Activated CD8-positive, alpha-beta memory T cell treated with anti-CD3 and anti-CD28 coated beads for 1 hour (primary cell): ENCODE measurements at regions not wholly inside any gene's neighbourhood (a gene's known extent, or its start where the extent isn't known, plus 50 kb on each side); places are given as distances from the start of the nearest gene placed in this dataset.

Source experiments
- DNase-seq, 2 donors: peaks; one replicate each; pipeline ENCODE4 v3.0.0-alpha.2; 2020; ENCODE audit warnings: low read depth in 1 of 2; ENCODE audit errors: extremely low read depth in 1 of 2

DNA sequence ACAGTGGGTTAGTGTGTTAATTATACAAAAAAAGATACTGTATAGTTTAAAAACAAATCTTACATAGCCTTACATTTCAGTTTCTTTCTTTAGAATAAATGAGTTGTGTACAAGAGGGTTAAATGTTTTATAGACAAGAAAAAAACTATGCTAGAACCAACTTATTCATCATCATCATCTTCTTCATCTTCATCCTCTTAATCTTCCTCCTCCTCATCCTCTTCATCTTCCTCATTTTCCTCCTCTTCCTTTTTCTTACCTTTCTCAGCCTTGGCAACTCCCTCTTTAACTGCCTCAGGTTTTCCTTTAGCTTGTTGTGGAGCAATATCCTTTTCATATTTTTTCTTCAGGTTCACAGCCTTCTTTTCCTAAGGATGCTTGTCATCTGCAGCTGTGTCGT, 53.7 kb downstream of the RPS12 start:
- DNase-seq: no peak

DNA sequence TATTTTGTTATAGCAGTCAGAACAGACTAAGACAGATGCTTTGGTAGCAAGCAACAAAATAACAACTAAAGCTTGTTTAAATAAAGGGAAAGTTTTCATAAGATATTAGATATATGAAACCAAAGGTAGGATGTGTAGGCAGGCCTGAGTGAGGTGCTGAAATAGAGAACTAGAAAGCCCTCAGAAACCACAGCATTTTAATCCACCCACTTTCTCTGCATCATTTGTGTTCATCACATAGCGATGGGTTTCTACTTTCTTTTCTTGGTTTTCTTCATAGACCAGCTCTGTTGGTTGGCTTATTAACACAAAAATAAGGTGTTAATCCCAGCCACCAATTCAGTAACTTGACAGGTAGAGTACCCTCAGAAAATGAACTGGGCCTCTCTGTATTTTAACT, 58.6 kb downstream of the RPS12 start:
- DNase-seq: no peak

DNA sequence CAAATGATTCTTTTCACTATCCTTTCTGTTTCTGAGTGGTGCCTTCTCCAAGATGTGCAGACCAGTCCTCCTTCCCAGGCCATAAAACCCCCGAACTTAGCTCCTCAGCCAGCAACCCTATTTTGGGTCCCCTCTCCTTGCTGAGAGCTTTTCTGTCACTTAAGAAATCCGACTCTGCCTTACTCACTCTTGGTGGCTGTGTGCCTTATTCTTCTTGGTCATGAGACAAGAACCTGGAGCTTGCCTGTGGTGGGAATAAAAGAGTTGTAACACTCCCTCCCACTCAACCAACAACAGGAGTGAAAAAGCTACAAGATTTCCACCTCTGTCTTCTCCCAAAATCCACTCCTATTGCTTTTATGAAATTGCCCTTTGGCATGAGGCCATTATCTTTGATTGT, 62.6 kb downstream of the RPS12 start:
- no peak for DNase-seq

DNA sequence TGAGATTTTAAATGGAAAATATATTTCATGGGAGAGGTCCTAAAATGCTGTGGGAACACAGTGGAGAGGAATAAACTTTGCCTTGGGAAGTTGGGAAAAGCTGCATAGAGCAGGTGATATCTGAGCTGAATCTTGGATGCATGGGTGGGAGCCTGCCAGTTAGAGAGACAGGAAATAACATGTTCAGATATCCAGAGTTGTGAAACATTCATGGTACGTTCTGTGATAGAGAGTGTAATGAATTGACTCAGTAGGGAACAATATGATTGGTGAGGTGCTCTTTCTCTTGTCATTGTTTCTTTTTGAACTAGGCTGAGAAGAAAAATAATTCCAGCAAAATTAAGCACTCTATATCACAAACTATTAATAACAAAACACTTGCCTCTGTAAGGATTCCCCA, 72.8 kb downstream of the RPS12 start:
- DNase-seq: no peak

DNA sequence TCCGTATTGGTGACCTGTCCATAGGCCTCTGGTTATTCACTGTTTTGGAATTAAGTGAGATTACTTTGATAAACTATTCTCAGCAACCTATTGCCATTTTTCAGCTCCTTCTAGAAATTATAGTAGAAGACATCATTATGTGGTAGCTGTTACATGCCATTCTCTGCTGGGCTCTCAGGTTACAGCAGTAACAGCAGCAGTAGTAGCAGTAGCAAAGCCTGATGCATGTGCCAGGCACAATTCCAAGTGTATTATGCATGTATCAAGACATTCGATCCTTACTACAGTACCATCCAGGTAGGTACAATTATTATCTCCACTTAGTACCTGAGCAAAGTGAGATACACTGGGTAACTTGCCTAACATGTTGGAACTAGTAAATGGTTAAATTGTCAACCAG, 74.3 kb downstream of the RPS12 start:
- DNase-seq: no peak

DNA sequence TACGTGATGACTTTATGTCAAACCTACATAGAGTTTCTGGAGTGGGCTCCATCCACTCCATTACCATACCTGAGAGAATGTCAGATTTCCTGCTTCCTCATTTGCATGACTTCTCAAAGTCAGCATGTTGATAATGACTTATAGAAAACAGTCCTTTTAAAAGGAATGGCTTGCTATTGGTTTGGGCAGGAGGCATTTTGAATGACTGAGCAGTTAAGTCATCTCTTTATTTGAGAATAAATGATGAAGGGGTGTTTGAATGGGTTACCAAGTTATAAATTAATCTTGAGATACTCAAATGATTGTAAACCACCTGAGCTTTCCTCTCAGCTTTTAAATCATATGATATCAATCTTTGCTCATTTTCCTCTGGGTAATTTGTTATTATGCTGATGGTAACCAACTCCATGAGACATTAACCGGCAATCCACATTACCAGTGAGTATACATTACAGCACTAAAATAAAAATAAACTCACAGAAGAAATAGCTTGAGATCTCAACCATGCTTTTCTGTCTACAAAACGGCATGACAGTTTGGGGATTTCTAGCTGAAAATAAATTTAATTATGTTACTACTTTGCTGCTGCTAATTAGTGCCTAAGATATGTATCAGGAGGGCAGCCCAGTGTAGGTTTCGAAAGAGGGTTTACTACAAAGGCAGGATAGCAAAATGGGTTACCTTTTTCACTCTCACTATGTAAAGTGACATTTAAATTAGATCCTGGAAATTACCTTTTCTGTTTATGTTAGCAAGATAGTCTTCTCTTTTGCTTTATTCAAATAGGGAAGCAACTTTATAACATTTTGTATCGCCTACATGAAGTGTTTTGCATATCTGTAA, 78.8 kb downstream of the RPS12 start:
- DNase-seq: no peak

DNA sequence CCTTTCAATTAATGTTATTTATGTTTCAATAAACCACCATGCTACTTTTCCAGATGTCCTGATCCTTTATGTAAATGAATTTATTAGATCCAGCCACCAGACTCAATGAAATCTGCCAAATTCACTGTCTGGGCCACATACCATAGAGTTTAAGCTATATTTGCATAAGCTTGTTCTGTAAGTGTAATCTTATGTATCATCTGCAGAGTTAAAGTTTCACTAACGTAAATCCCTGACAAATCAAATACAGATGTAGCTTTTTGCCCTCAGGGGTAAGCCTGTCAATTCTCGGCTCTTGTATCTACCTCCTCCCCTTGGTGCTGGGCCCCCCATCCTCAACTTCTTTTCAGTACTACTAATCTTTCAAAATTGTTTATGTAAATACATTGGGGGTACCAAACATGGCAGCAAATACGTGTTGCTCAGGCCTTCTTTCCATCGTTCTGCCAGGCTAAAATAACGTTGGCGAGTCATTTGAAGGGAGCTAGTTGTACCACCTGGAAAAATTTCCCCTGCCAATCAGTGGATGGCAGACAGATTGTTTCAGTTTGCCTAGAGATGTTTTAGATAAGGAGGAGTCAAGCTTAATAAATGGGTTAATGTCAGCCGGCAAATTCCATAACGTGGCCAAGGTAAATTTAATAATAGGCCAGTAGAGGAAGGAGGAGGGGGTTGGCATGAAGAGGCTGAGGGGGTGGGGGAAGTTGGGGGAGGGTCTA, 79.6 kb downstream of the RPS12 start:
- no peak for DNase-seq

DNA sequence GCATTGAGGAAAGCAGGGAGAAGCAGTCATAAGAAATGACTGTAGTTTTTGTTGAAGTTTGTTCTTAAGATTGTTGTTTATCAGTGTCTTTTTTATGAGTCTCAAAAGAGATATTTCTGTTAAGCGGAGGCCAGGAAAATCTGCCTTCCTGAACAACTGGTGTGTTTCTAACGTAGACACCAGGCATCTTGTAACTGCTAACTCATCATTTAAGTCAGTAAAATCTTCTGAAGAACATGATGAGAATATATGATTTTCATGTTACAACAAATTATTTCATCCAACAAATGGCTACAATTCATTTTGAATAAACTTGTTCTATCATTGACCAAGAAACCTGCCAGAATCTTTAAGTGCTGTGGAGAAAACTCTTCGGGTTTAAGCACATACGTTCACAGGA, 84.0 kb downstream of the RPS12 start:
- DNase-seq: no peak

DNA sequence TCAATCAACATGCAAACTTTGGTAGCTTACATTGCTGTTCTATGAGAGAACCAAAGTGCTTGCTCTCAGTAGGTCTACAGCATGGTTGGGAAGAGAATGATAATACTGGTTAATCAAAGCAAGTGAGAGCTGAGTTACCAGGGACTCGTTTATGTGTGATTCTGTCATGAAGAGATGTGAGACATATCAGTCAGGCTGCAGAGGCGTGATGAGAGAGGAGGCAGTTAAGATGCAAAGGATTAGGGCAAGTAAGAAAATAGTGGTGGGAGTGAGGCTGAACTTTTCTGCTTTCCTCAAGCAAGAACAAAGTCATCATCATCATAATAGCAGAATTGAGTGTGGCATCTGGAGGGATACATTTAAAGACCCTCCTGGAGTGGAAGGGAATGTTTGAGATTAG, 86.5 kb downstream of the RPS12 start:
- DNase-seq: no peak

DNA sequence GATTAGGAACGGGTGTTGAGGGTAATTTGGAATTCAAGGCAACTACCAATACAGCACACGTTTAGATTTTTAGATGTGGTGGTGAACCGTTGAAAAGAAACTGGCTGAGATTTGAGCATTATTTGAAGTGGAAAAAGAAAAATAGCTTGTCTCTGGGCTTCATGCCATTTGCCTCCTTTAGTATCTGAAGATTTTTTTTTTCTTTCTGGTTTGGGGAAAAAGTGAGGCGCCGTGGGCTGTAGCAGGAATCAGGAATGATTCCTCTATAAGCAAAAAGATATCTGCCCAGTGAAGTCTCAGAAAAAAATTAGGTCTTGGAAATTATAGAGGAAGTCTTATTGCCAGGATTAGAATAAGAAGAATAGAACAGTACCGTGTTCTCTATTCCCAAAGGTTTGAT, 88.5 kb downstream of the RPS12 start:
- DNase-seq: no peak

DNA sequence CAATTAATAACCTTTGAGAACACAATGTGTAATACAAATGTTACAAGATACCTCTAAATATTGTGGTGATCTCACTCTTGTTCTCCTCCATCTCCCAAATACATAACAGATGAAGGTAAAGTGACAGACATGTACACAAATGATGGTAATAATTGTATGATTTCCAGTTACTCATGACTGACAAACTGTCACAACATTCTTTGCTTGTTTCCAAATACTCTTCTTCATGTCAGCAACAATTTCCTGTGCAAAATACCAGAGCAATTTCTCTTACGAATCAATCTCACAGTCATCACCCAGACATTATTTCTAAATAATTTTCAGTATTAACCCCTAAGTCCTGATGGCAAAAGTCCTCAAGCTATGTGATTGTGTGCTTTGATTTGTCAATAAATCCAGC, 92.9 kb downstream of the RPS12 start:
- no peak for DNase-seq

DNA sequence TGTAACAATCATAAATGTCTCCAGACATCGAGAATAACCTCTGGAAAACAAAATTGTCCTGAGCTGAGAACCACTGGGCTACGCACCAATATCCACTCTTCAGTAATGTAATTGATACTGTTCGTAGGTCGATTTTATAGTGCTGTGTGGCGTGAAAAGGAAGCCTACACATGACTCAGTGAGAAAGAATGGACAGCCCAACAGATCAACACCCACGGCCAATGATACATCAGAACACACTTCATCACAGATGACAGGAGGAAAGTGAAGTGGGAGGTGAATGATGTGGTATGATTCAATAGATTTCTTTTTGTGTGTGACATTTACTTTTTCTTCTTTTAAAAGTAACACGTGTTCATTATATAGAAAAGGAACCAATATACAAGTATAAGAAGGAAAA, 93.5 kb downstream of the RPS12 start:
- DNase-seq: no peak

DNA sequence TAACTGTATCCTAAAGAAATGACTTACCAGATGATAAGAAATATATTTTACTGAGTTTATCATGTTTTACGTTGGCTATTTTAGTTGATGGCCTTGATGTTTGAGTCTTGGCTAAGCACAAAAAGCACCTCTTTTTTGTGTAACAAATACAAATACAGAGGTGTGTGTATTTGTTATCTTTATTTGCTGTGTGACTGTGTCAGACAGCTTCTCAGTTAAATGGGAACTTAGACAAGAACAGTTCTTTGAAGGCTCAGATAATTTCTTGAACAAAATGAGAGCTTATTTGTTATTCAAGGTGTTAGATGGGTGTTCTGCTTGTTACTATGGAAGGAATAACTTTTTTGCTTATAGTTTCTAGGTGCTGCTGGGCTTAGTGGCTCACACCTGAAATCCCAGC, 95.4 kb downstream of the RPS12 start:
- DNase-seq: no peak

DNA sequence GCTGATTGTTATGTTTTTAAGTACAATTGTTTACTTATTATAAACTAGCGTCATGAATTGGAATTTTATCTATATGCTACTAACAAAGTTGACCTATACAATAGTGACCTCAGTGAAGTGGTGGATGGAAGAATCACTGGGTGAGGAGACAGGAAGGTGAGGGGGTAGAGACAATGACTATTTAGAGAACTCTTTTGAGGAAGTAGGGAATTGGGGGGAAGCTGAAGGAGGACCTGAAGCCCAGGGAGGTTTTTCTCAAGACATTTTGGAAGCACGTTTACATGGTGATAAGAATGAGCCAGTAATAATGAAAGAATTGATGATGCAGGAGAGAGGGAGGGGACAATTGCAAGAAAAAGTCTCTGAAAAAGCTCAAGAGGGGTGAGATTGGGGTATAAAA, 96.4 kb downstream of the RPS12 start:
- DNase-seq: no peak

DNA sequence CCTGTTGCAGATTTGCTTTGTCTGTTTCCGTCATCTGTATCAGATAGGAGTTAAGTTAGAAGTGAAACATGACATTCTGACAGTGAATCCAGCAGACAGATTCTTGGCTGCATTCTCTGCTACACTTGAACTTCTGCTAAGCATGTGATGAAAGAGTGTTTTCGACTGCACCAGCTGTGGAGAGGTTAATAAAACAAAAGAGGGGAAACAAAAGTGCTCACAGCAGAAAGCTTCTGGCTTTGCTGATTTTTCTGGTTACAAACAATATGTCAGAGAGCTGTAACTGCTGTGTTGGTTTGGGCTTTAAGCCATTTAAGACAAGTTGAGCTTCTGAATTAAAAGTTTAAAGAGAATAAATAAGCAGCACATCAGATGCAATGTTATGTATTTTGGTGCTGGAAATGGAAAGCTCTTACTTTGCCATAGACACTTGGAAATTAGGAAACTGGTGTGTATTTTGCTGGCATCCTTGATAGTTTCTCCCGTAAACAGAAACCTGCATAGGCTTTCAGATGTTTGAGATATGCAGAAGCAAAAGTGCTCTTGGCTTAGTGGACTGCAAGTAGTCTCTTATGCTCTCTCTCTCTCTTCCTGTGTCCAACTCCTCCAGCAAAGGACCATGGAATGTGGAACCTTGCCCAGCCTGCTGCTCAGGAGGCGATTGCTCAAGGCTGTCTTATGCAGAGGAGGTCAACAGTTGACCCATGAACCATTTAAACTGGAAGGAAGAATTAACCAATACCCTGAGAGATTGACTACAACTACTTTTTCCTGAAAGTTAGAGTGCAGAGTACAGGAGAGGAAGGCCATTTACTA, 104.9 kb downstream of the RPS12 start:
- DNase-seq: no peak

DNA sequence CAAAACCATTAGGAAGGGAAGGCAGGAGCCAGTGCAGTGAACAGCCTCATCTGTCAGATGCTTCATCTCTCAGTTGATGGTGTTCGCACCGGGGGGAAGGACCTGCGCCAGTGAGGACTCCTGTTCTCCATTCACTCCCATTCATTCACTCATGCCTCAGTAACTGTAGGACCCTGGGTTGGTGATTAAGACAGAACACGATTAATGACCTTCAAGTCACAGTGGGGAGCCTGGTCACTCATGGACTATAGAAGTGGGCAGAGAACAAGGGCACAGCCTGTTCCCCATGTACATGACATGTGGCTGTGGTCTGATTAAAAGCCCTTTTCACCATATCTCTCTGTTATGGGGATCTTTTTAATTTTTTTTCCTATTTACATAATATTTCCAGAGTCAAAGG, 113.3 kb downstream of the RPS12 start:
- no peak for DNase-seq

DNA sequence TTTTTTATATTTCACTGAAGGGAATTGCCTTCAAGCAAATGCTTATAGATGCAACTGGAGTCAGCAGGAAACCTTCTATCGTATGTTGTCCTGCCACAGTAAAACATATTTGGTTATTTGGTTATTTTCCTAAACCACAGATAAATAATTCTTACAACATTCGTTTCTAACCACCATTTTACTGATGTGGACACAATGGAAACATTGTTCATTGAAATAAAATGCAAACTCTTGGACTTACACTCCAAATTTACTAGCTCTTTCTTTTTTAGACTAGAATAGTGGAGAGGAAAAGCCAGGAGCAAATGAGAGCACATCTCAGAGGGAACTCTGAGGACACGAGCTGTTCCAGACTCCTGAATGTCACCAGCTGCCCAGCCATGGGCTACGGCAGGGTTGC, 114.8 kb downstream of the RPS12 start:
- no peak for DNase-seq

DNA sequence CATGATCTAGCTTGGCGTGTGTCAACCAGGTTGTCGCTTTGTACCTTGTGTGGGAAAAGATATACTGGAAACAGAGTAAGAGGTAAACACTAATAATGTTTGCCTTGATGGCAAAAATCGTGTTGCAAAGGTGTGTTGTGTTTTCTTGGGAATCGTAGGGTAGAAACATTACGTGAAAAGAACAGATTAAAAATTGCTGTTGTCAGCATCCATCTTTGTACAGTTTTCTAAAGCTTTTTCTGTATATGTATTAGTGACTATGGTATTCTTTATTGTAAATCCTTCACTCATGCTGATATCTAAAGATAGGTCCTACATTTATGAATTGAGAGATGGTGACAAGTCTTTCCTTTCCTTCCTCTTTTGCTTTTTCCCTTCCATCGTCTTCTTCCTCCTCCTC, 116.9 kb downstream of the RPS12 start:
- DNase-seq: no peak

DNA sequence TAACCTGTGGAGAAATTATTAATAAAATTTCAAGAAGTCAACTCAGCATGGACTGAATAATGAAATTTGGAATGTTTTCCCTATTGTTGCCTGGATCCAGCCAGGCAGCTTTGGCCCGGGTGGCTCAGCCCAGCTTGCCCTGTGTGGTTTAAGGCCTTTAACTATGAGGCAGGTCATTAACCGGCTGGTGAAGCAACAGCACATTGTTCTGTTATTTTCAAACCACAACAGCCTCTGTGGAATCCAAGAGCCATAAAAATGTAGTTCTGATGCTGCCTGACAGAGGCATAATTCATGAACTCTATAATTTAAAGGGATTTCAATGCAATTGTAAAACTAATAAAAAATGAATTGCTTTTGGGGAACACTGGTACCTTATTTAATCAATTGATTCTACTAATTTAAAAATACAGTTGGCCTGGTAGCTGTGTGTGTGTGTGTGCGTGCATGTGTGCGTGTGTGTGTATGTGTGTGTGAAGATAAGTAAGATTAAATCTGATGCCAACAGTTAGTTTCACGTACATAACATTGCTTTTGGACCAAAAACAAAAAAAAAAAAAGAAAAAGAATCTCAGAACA, 117.7 kb downstream of the RPS12 start:
- no peak for DNase-seq

DNA sequence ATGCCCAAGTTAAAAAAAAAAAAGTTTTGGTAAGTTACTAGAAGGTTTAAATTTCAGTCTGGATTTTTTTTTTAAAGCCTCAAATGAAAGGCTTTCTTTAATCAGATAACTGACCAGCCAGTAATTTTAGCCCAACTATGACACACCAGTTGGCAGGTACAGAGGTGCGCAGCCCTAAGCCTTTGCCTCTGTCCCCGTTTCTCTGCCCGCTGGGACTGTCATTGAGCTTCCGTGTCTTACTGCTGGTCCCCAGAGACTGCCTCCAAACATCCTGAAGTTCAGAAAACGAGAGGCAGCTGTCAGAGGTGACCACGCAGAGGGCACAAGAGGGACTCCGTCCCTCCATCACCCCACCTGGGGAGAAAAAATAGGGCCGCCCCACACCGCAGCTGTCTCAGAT, 118.2 kb downstream of the RPS12 start:
- no peak for DNase-seq

DNA sequence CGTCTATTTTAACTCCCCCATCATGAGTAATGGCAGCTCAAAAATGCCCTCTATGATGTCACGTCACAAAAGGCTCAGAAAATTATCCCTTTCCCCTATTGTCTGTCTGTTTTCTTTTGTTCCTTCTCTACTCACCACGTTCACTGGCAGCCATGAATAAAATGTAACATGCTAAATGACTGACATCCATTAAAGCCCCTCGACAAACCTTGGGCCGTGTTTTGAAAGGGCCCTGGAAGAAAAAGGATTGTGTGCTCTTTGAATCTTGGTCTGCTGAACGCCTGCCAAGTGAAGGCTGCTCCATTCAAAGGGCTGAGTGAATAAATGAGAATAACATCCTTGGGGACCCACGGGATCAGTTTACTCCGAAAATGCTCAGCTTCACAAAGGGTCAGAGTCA, 118.7 kb downstream of the RPS12 start:
- DNase-seq: no peak
